ENCODE measurements at regions not wholly inside any gene's neighbourhood (a gene's known extent, or its start where the extent isn't known, plus 50 kb on each side); places are given as distances from the start of the nearest gene placed in this dataset.

DNA sequence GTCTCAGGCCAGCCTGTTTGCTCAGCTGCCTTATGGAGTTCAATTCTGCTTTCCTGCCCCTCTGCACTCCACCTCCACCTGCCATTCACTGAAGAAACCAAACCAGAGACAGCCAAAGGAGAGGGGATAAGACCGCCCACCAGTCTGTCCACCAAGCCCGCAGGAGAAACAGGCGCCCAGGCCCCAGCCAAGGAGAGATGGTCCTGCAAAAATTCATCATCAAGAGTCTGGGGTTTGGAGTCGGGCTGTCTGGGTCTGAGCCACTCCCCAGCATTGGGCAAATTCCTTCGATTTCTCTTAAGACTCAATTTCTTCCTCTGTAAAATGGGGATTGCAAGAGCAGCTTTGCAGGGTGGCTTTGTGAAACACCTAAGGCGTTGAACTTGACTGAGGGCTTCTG lies 121.4 kb upstream of the RUNX3 start:
- in situ Hi-C loops (cut with HindIII; ENCODE audit: low pct_ligation_motif_present, low sequenced_read_pairs) = no loop called here
- Histone ChIP-seq H3K27ac (no peak overlapping the region), H3K27me3 (replicated peaks) (peaks cover 4% of the 10 kb centered on the region), H3K4me3 (ENCODE audit: low read depth, low read length) (no peak overlapping the region), H3K36me3 (replicated peaks) (no peaks in the 10 kb centered on the region)
- no peak for DNase-seq
- TF ChIP-seq, protein P1, sequence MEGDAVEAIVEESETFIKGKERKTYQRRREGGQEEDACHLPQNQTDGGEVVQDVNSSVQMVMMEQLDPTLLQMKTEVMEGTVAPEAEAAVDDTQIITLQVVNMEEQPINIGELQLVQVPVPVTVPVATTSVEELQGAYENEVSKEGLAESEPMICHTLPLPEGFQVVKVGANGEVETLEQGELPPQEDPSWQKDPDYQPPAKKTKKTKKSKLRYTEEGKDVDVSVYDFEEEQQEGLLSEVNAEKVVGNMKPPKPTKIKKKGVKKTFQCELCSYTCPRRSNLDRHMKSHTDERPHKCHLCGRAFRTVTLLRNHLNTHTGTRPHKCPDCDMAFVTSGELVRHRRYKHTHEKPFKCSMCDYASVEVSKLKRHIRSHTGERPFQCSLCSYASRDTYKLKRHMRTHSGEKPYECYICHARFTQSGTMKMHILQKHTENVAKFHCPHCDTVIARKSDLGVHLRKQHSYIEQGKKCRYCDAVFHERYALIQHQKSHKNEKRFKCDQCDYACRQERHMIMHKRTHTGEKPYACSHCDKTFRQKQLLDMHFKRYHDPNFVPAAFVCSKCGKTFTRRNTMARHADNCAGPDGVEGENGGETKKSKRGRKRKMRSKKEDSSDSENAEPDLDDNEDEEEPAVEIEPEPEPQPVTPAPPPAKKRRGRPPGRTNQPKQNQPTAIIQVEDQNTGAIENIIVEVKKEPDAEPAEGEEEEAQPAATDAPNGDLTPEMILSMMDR (IDR thresholded peaks at IDR 0.05; ENCODE audit: low read depth, low read length, missing control alignments) = no peak

DNA sequence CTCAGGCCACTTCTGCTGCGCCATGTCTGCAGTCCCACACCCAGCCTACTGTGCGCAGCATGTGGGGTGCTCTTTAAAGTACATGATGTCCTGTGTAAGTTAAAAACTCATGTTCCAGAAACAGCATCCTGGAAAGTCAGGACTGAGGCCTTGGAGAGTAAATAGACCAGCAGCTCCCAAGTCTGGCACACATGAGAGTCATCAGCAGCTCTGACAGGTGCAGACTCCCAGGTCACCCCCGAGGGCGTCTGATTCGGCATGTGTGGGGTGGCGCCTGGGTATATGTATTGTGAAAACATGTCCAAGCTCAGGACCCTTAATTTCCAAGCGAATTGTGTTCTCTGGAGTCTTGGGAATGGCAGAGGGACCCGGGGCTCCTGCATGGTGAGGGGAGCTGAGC lies 120.1 kb upstream of the RUNX3 start:
- in situ Hi-C loops (cut with HindIII; ENCODE audit: low pct_ligation_motif_present, low sequenced_read_pairs) = no loop called here

DNA sequence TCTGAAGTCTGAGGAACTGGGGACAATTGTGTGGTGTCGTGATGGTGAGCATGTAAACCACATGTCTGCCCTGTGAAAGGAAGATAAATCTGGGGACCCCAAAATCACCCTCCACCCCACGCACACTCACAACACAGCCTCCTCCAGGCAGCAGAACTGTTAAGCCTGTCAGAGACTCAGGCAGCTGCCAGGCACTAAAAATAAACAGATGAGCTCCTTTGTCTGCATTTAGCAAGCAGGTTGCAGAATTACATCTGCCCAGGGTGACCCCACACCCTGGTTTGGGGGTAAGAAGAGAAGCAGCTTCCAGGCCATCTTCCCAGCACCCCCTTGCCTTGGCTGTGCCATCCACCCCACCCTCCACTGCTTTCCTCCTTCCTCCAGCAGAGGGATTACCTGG lies 119.1 kb upstream of the RUNX3 start:
- Histone ChIP-seq H3K27me3 (replicated peaks) (peaks cover 4% of the 10 kb centered on the region), H3K36me3 (replicated peaks) (no peaks in the 10 kb centered on the region), H3K27ac (no peak overlapping the region), H3K4me3 (ENCODE audit: low read depth, low read length) (no peak overlapping the region)
- no peak for DNase-seq
- TF ChIP-seq, protein P1 (IDR thresholded peaks at IDR 0.05; ENCODE audit: low read depth, low read length, missing control alignments) = no peak
- in situ Hi-C loops (cut with HindIII; ENCODE audit: low pct_ligation_motif_present, low sequenced_read_pairs) = no loop called here

More for the DNA sequence above, 120.1 kb upstream of the RUNX3 start:
- Histone ChIP-seq H3K27me3 (replicated peaks) (peaks cover 4% of the 10 kb centered on the region), H3K4me3 (ENCODE audit: low read depth, low read length) (no peak overlapping the region), H3K36me3 (replicated peaks) (no peaks in the 10 kb centered on the region), H3K27ac (no peak overlapping the region)
- DNase-seq = no peak
- TF ChIP-seq, protein P1 (IDR thresholded peaks at IDR 0.05; ENCODE audit: low read depth, low read length, missing control alignments) = no peak

DNA sequence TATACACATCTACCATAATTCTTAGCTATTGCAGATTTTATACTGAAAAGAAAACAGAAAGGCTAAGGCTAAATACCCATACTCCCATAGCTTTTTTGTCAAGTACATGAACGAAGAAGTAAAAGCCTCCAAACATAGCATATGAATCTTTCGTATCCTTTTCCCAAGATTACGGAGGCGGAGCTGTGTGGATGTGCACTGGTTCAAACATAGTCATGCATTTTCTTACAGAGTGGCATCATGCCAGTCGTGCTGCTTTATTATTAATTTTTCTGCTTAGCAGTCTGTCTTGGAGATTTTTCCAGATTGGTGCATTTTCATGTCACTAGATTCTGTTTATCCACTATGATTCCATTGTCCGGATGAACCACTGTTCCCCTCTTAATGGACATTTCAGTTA lies 118.7 kb upstream of the RUNX3 start:
- Histone ChIP-seq H3K27me3 (replicated peaks) (peaks cover 3% of the 10 kb centered on the region), H3K4me3 (ENCODE audit: low read depth, low read length) (no peak overlapping the region), H3K27ac (no peak overlapping the region), H3K36me3 (replicated peaks) (no peaks in the 10 kb centered on the region)
- DNase-seq = no peak
- in situ Hi-C loops (cut with HindIII; ENCODE audit: low pct_ligation_motif_present, low sequenced_read_pairs) = no loop called here
- TF ChIP-seq, protein P1 (IDR thresholded peaks at IDR 0.05; ENCODE audit: low read depth, low read length, missing control alignments) = no peak

DNA sequence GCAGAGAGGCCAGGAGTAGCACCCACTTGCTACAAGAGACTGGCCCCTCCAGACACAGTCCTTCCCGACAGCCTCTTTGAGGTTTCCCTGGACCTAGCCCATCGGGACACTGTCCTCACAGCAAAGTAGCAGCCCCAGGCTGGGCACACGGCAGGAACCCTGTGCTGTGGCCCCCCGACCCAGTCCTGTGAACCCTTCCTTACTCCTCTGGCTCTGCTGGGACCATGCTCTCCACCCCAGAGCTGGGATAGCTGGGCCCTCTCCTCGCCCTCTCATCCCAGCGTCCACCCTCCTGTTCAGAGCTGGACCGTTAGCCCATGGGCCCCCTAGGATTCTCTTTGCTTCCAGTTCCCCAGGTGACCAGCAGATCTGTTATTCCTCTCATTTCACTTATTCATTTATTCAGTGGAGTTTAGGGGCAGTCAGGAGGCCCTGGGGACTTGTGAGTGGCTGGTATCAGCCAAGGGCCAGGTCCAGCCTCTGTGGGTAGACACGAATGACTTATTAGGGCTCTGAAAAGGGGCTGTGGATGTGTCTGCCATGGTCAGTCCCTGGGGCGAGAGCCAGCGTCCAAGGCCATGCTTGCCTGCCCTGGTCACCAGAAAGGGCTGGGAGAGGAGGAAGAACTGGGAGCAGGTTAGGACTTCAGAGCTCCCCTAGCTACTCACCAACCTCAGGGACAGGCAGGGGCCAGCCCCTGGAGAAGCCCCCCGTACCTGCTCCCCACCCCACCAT lies 117.6 kb upstream of the RUNX3 start:
- Histone ChIP-seq H3K27me3 (replicated peaks) (no peaks in the 10 kb centered on the region), H3K36me3 (replicated peaks) (no peaks in the 10 kb centered on the region), H3K4me3 (ENCODE audit: low read depth, low read length) (no peak overlapping the region), H3K27ac (no peak overlapping the region)
- in situ Hi-C loops (cut with HindIII; ENCODE audit: low pct_ligation_motif_present, low sequenced_read_pairs) = no loop called here
- TF ChIP-seq, protein P1 (IDR thresholded peaks at IDR 0.05; ENCODE audit: low read depth, low read length, missing control alignments) = no peak
- no peak for DNase-seq

DNA sequence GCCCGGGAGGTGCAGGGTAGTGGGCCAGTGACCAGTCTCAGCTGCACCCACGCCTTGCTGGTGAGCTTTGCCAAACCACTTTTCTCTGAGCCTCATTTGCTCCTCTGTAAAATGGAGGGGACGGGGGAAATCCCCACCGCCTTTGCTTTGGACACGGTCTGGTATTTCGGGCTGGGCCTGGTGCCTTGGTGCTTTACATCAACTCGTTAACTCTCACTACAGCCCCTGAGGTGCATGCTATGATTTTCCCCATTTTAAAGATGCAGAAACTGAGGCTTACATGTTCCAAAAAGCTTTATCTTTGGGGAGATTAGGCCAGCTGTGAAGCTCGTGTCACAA lies 116.1 kb upstream of the RUNX3 start:
- in situ Hi-C loops (cut with HindIII; ENCODE audit: low pct_ligation_motif_present, low sequenced_read_pairs) = no loop called here
- H3K27ac ChIP-seq = no peak overlapping the region
- no peak for DNase-seq
- TF ChIP-seq, protein P1 (IDR thresholded peaks at IDR 0.05; ENCODE audit: low read depth, low read length, missing control alignments) = no peak
- H3K4me3 ChIP-seq (ENCODE audit: low read depth, low read length) = no peak overlapping the region
- H3K27me3 ChIP-seq (replicated peaks) = no peaks in the 10 kb centered on the region
- H3K36me3 ChIP-seq (replicated peaks) = no peaks in the 10 kb centered on the region
